ENCODE measurements at regions not wholly inside any gene's neighbourhood (a gene's known extent, or its start where the extent isn't known, plus 50 kb on each side); places are given as distances from the start of the nearest gene placed in this dataset.

- H3K27me3 Mint-ChIP-seq: peaks cover 10% of the 10 kb centered on the region
- H3K9me3 Mint-ChIP-seq: no peaks in the 10 kb centered on the region
- no peak for TF ChIP-seq CTCF (conservative IDR thresholded peaks at IDR 0.05)
- no peak overlapping the region for H3K27ac Mint-ChIP-seq
- no peak for DNase-seq (ENCODE audit: extremely low spot score, unreplicated experiment)
- no peak overlapping the region for H3K4me3 Mint-ChIP-seq
- H3K4me1 Mint-ChIP-seq (ENCODE audit: unreplicated experiment): peaks cover 9% of the 10 kb centered on the region
- H3K36me3 Mint-ChIP-seq: no peaks in the 10 kb centered on the region
Observed at GRCh38 chr3:13235079-13235478, 161.8 kb upstream of the IQSEC1 start.

- H3K4me1 Mint-ChIP-seq (ENCODE audit: unreplicated experiment): peaks cover 10% of the 10 kb centered on the region
- peaks cover 10% of the 10 kb centered on the region for H3K27me3 Mint-ChIP-seq
- no peak overlapping the region for H3K4me3 Mint-ChIP-seq
- no peaks in the 10 kb centered on the region for H3K9me3 Mint-ChIP-seq
- DNase-seq (ENCODE audit: extremely low spot score, unreplicated experiment): no peak
- no peaks in the 10 kb centered on the region for H3K36me3 Mint-ChIP-seq
- H3K27ac Mint-ChIP-seq: peak overlapping the region; percentile 5
- TF ChIP-seq CTCF (conservative IDR thresholded peaks at IDR 0.05): no peak
Observed at GRCh38 chr3:13234666-13235065, 161.4 kb upstream of the IQSEC1 start.

- Mint-ChIP-seq H3K27ac (no peak overlapping the region), H3K27me3 (peaks cover 10% of the 10 kb centered on the region), H3K4me1 (ENCODE audit: unreplicated experiment) (peaks cover 12% of the 10 kb centered on the region), H3K4me3 (no peak overlapping the region), H3K9me3 (no peaks in the 10 kb centered on the region), H3K36me3 (no peaks in the 10 kb centered on the region)
- TF ChIP-seq CTCF (conservative IDR thresholded peaks at IDR 0.05): no peak
- DNase-seq (ENCODE audit: extremely low spot score, unreplicated experiment): no peak
Observed at GRCh38 chr3:13233487-13234485, 160.6 kb upstream of the IQSEC1 start.

GRCh38 chr3:13231781-13232666 lies 158.8 kb upstream of the IQSEC1 start:
- no peak for TF ChIP-seq CTCF (conservative IDR thresholded peaks at IDR 0.05)
- Mint-ChIP-seq H3K27me3 (peaks cover 10% of the 10 kb centered on the region), H3K36me3 (no peaks in the 10 kb centered on the region), H3K27ac (no peak overlapping the region), H3K4me3 (no peak overlapping the region), H3K9me3 (no peaks in the 10 kb centered on the region), H3K4me1 (ENCODE audit: unreplicated experiment) (peaks cover 12% of the 10 kb centered on the region)
- no peak for DNase-seq (ENCODE audit: extremely low spot score, unreplicated experiment)

- H3K4me1 Mint-ChIP-seq (ENCODE audit: unreplicated experiment): peaks cover 7% of the 10 kb centered on the region
- H3K27ac Mint-ChIP-seq: peak overlapping the region; percentile 32
- no peaks in the 10 kb centered on the region for H3K9me3 Mint-ChIP-seq
- H3K36me3 Mint-ChIP-seq: no peaks in the 10 kb centered on the region
- TF ChIP-seq CTCF (conservative IDR thresholded peaks at IDR 0.05): peak; percentile 64
- no peak overlapping the region for H3K4me3 Mint-ChIP-seq
- no peak for DNase-seq (ENCODE audit: extremely low spot score, unreplicated experiment)
- H3K27me3 Mint-ChIP-seq: peaks cover 6% of the 10 kb centered on the region
Observed at GRCh38 chr3:13229273-13229949, 156.2 kb upstream of the IQSEC1 start.
